ENCODE measurements at regions not wholly inside any gene's neighbourhood (a gene's known extent, or its start where the extent isn't known, plus 50 kb on each side); places are given as distances from the start of the nearest gene placed in this dataset.

DNA sequence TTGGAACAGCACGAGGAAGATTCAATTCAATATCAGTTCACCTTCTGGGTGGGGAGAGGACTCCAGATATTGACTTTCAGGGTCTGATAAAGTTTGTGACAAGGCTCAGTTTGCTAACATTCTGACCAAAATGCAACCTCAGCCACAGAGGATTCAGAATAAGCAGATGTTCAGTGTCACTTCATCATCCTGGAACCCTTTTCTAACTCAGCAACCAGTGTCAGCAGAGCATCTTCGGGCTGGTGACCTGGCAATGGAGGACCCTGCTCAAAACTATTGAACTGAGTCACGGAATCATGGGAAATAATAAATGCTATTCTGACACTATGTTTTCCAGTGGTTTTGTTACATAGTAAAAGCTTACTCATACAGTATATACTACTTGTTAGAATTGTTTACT lies 433.4 kb upstream of the CFAP20DC start:
- peaks cover 18% of the 10 kb centered on the region for H3K4me1 Mint-ChIP-seq
- no peak overlapping the region for H3K4me2 ChIP-seq
- ATAC-seq (no peak), DNase-seq (ENCODE audit: low spot score) (no peak)
- H3K27me3 Mint-ChIP-seq (ENCODE audit: insufficient read depth, low read depth, poor library complexity): no peaks in the 10 kb centered on the region
- TF ChIP-seq, protein P1, sequence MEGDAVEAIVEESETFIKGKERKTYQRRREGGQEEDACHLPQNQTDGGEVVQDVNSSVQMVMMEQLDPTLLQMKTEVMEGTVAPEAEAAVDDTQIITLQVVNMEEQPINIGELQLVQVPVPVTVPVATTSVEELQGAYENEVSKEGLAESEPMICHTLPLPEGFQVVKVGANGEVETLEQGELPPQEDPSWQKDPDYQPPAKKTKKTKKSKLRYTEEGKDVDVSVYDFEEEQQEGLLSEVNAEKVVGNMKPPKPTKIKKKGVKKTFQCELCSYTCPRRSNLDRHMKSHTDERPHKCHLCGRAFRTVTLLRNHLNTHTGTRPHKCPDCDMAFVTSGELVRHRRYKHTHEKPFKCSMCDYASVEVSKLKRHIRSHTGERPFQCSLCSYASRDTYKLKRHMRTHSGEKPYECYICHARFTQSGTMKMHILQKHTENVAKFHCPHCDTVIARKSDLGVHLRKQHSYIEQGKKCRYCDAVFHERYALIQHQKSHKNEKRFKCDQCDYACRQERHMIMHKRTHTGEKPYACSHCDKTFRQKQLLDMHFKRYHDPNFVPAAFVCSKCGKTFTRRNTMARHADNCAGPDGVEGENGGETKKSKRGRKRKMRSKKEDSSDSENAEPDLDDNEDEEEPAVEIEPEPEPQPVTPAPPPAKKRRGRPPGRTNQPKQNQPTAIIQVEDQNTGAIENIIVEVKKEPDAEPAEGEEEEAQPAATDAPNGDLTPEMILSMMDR (conservative IDR thresholded peaks at IDR 0.05; ENCODE audit: low read depth in 2 of 2): no peak
- no peak for TF ChIP-seq POLR2AphosphoS5 (IDR thresholded peaks at IDR 0.05; ENCODE audit: low read depth)
- no peak for TF ChIP-seq CREB1 (CRISPR knock-in tag; IDR thresholded peaks at IDR 0.05; ENCODE audit: low read depth)
- TF ChIP-seq JUNB (IDR thresholded peaks at IDR 0.05; ENCODE audit: unreplicated experiment): no peak
- H4K20me1 ChIP-seq (replicated peaks; ENCODE audit: insufficient read depth): no peaks in the 10 kb centered on the region
- no peaks in the 10 kb centered on the region for H3K36me3 ChIP-seq (ENCODE audit: insufficient read depth)
- no peak overlapping the region for H2AFZ ChIP-seq
- H3K4me3 ChIP-seq: no peak overlapping the region
- no peak overlapping the region for H3K27ac Mint-ChIP-seq
- H3K27me3 ChIP-seq (ENCODE audit: insufficient read depth): no peaks in the 10 kb centered on the region
- no peaks in the 10 kb centered on the region for H3K36me3 Mint-ChIP-seq (ENCODE audit: low read depth)
- H3K9me3 Mint-ChIP-seq: no peaks in the 10 kb centered on the region
- H3K27ac ChIP-seq (ENCODE audit: low read depth): no peak overlapping the region
- no peaks in the 10 kb centered on the region for H3K79me2 ChIP-seq (replicated peaks; ENCODE audit: insufficient read depth)
- peaks cover 15% of the 10 kb centered on the region; the same call in 1 of the 2 replicates for H3K9me2 ChIP-seq (ENCODE audit: insufficient read depth)
- H3K4me1 ChIP-seq (ENCODE audit: insufficient read depth): peaks cover 13% of the 10 kb centered on the region
- no peak overlapping the region for H3K4me3 Mint-ChIP-seq
- no peaks in the 10 kb centered on the region for H3F3A ChIP-seq (replicated peaks; ENCODE audit: low read depth)

DNA sequence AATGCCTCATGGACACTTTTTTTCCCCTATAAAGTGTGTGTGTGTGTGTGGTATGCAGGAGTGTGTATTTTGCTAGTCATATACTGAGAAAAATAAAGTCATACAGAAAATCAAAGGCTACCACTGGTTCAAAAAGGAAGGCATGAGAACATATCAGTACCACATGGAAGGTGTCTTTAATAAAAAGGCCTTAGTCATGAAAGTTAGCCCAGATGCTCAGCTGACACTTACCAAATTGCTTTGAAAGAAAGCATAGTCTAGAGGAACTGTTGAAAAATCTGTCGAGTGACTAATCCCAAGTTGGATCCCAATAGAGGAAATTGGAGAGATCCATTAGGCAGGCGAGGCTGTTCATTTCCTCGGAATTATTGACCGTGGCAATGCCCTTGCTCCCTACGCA lies 432.9 kb upstream of the CFAP20DC start:
- Histone ChIP-seq H3K27ac (ENCODE audit: low read depth) (no peak overlapping the region), H3K9me2 (ENCODE audit: insufficient read depth) (peaks cover 12% of the 10 kb centered on the region; the same call in 1 of the 2 replicates), H3K27me3 (ENCODE audit: insufficient read depth) (no peaks in the 10 kb centered on the region), H3K36me3 (ENCODE audit: insufficient read depth) (no peaks in the 10 kb centered on the region), H4K20me1 (replicated peaks; ENCODE audit: insufficient read depth) (no peaks in the 10 kb centered on the region), H3K4me2 (no peak overlapping the region), H3K4me3 (no peak overlapping the region), H3F3A (replicated peaks; ENCODE audit: low read depth) (no peaks in the 10 kb centered on the region), H2AFZ (no peak overlapping the region), H3K79me2 (replicated peaks; ENCODE audit: insufficient read depth) (no peaks in the 10 kb centered on the region), H3K4me1 (ENCODE audit: insufficient read depth) (peaks cover 13% of the 10 kb centered on the region)
- no peak overlapping the region for H3K4me3 Mint-ChIP-seq
- no peak overlapping the region for H3K27ac Mint-ChIP-seq
- ATAC-seq (no peak), DNase-seq (ENCODE audit: low spot score) (no peak)
- no peaks in the 10 kb centered on the region for H3K27me3 Mint-ChIP-seq (ENCODE audit: insufficient read depth, low read depth, poor library complexity)
- H3K36me3 Mint-ChIP-seq (ENCODE audit: low read depth): no peaks in the 10 kb centered on the region
- no peaks in the 10 kb centered on the region for H3K9me3 Mint-ChIP-seq
- H3K4me1 Mint-ChIP-seq: peaks cover 18% of the 10 kb centered on the region
- no peak for TF ChIP-seq EZH2 (IDR thresholded peaks at IDR 0.05; ENCODE audit: low read depth, unreplicated experiment)
- TF ChIP-seq, protein P1 (conservative IDR thresholded peaks at IDR 0.05; ENCODE audit: low read depth in 2 of 2): no peak
- TF ChIP-seq ZNF114 (CRISPR knock-in tag; IDR thresholded peaks at IDR 0.05): no peak
- TF ChIP-seq ZNF331 (CRISPR knock-in tag; IDR thresholded peaks at IDR 0.05; ENCODE audit: low read depth): no peak
- TF ChIP-seq POLR2AphosphoS5 (IDR thresholded peaks at IDR 0.05; ENCODE audit: low read depth): no peak
- no peak for TF ChIP-seq NANOG (IDR thresholded peaks at IDR 0.05; ENCODE audit: borderline replicate concordance)
- TF ChIP-seq, protein P2, sequence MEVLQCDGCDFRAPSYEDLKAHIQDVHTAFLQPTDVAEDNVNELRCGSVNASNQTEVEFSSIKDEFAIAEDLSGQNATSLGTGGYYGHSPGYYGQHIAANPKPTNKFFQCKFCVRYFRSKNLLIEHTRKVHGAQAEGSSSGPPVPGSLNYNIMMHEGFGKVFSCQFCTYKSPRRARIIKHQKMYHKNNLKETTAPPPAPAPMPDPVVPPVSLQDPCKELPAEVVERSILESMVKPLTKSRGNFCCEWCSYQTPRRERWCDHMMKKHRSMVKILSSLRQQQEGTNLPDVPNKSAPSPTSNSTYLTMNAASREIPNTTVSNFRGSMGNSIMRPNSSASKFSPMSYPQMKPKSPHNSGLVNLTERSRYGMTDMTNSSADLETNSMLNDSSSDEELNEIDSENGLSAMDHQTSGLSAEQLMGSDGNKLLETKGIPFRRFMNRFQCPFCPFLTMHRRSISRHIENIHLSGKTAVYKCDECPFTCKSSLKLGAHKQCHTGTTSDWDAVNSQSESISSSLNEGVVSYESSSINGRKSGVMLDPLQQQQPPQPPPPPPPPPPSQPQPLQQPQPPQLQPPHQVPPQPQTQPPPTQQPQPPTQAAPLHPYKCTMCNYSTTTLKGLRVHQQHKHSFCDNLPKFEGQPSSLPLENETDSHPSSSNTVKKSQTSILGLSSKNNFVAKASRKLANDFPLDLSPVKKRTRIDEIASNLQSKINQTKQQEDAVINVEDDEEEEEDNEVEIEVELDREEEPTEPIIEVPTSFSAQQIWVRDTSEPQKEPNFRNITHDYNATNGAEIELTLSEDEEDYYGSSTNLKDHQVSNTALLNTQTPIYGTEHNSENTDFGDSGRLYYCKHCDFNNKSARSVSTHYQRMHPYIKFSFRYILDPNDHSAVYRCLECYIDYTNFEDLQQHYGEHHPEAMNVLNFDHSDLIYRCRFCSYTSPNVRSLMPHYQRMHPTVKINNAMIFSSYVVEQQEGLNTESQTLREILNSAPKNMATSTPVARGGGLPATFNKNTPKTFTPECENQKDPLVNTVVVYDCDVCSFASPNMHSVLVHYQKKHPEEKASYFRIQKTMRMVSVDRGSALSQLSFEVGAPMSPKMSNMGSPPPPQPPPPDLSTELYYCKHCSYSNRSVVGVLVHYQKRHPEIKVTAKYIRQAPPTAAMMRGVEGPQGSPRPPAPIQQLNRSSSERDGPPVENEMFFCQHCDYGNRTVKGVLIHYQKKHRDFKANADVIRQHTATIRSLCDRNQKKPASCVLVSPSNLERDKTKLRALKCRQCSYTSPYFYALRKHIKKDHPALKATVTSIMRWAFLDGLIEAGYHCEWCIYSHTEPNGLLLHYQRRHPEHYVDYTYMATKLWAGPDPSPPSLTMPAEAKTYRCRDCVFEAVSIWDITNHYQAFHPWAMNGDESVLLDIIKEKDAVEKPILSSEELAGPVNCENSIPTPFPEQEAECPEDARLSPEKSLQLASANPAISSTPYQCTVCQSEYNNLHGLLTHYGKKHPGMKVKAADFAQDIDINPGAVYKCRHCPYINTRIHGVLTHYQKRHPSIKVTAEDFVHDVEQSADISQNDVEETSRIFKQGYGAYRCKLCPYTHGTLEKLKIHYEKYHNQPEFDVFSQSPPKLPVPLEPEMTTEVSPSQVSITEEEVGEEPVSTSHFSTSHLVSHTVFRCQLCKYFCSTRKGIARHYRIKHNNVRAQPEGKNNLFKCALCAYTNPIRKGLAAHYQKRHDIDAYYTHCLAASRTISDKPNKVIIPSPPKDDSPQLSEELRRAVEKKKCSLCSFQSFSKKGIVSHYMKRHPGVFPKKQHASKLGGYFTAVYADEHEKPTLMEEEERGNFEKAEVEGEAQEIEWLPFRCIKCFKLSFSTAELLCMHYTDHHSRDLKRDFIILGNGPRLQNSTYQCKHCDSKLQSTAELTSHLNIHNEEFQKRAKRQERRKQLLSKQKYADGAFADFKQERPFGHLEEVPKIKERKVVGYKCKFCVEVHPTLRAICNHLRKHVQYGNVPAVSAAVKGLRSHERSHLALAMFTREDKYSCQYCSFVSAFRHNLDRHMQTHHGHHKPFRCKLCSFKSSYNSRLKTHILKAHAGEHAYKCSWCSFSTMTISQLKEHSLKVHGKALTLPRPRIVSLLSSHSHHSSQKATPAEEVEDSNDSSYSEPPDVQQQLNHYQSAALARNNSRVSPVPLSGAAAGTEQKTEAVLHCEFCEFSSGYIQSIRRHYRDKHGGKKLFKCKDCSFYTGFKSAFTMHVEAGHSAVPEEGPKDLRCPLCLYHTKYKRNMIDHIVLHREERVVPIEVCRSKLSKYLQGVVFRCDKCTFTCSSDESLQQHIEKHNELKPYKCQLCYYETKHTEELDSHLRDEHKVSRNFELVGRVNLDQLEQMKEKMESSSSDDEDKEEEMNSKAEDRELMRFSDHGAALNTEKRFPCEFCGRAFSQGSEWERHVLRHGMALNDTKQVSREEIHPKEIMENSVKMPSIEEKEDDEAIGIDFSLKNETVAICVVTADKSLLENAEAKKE (CRISPR knock-in tag; IDR thresholded peaks at IDR 0.05): no peak
- no peak for TF ChIP-seq EZH2phosphoT487 (IDR thresholded peaks at IDR 0.05; ENCODE audit: unreplicated experiment)
- TF ChIP-seq, protein P3, sequence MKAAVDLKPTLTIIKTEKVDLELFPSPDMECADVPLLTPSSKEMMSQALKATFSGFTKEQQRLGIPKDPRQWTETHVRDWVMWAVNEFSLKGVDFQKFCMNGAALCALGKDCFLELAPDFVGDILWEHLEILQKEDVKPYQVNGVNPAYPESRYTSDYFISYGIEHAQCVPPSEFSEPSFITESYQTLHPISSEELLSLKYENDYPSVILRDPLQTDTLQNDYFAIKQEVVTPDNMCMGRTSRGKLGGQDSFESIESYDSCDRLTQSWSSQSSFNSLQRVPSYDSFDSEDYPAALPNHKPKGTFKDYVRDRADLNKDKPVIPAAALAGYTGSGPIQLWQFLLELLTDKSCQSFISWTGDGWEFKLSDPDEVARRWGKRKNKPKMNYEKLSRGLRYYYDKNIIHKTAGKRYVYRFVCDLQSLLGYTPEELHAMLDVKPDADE (IDR thresholded peaks at IDR 0.05): no peak
